DMS53 treated with DMSO at 0.1 percent for 48 hours (cell line): ENCODE measurements at regions not wholly inside any gene's neighbourhood (a gene's known extent, or its start where the extent isn't known, plus 50 kb on each side); places are given as distances from the start of the nearest gene placed in this dataset.
"Not testable (repeated sequence)": the region's sequence is repeated elsewhere in the genome, so short reads cannot be mapped to it uniquely, and the experiment has no call there.

Experiments used
- DNase-seq: peaks from one replicate; lab custom pipeline; 2025; ENCODE audit not compliant: unreplicated experiment; lab: John Stamatoyannopoulos, UW

- DNase-seq: no peak
Measured at GRCh38 chr19:28638445-28638844, 574.5 kb downstream of the UQCRFS1 start.

GRCh38 chr19:28636706-28637105, 576.2 kb downstream of the UQCRFS1 start:
- DNase-seq: no peak

- no peak for DNase-seq
Measured at GRCh38 chr19:28636016-28636629, 576.8 kb downstream of the UQCRFS1 start.

- DNase-seq: no peak
Measured at GRCh38 chr19:28634837-28635236, 578.1 kb downstream of the UQCRFS1 start.

- no peak for DNase-seq
Measured at GRCh38 chr19:28634019-28634328, 579.0 kb downstream of the UQCRFS1 start.

- DNase-seq: peak; percentile 24
Measured at GRCh38 chr19:28633319-28634018, 579.5 kb downstream of the UQCRFS1 start.

- DNase-seq: no peak
Measured at GRCh38 chr19:28632371-28633080, 580.4 kb downstream of the UQCRFS1 start.

GRCh38 chr19:28631961-28632360, 581.0 kb downstream of the UQCRFS1 start:
- DNase-seq: no peak

- DNase-seq: no peak
Measured at GRCh38 chr19:28627669-28628068, 585.3 kb downstream of the UQCRFS1 start.

GRCh38 chr19:28626407-28626806, 586.5 kb downstream of the UQCRFS1 start:
- not testable (repeated sequence) for DNase-seq

GRCh38 chr19:28619816-28620429, 593.0 kb downstream of the UQCRFS1 start:
- no peak for DNase-seq

GRCh38 chr19:28618504-28618903, 594.4 kb downstream of the UQCRFS1 start:
- DNase-seq: no peak

GRCh38 chr19:28615966-28616365, 597.0 kb downstream of the UQCRFS1 start:
- no peak for DNase-seq

- DNase-seq: no peak
Measured at GRCh38 chr19:28615546-28615916, 597.4 kb downstream of the UQCRFS1 start.

GRCh38 chr19:28614634-28615545, 598.1 kb downstream of the UQCRFS1 start:
- no peak for DNase-seq

- no peak for DNase-seq
Measured at GRCh38 chr19:28612275-28612769, 600.6 kb downstream of the UQCRFS1 start.

- DNase-seq: not testable (repeated sequence)
Measured at GRCh38 chr19:28611227-28611914, 601.6 kb downstream of the UQCRFS1 start.

GRCh38 chr19:28610731-28611130, 602.2 kb downstream of the UQCRFS1 start:
- DNase-seq: no peak

GRCh38 chr19:28609944-28610343, 603.0 kb downstream of the UQCRFS1 start:
- DNase-seq: no peak

GRCh38 chr19:28609091-28609755, 603.7 kb downstream of the UQCRFS1 start:
- no peak for DNase-seq
